OCI-LY7 (cell line): ENCODE measurements at regions not wholly inside any gene's neighbourhood (a gene's known extent, or its start where the extent isn't known, plus 50 kb on each side); places are given as distances from the start of the nearest gene placed in this dataset.

Experiments
- BruUV-seq: library from RNA; stranded (reverse); fragments of 400-500 nt; replicated peaks from 2 replicates; lab custom pipeline; 2021; lab: Mats Ljungman, UMichigan
- CTCF ChIA-PET: fragments of 300-600 bp; sonication (Branson Sonifier 250); formaldehyde crosslinking; loops from one replicate; lab custom pipeline; 2022; ENCODE audit warnings: antibody characterized with exemption; ENCODE audit not compliant: unreplicated experiment; lab: Charles Lee
- POLR2A ChIA-PET: fragments of 300-600 bp; sonication (Branson Sonifier 250); formaldehyde crosslinking; loops from one replicate; lab custom pipeline; 2022; ENCODE audit warnings: antibody characterized with exemption; lab: Charles Lee
- DNase-seq: peaks from one replicate; pipeline ENCODE4 v3.0.0-alpha.2; 2015; ENCODE audit warnings: low spot score
- H2AFZ ChIP-seq: fragments of 200-600 bp; sonication (generic), shearing (Covaris generic); 2 replicates; pipeline ENCODE4 v1.6.1; 2014; ENCODE audit warnings: mild to moderate bottlenecking, antibody characterized with exemption, low read length, moderate library complexity
- H3K27ac ChIP-seq: fragments of 200-600 bp; sonication (generic); 2 replicates; pipeline ENCODE4 v1.5.1; 2014; ENCODE audit warnings: mixed run types, low read depth, mild to moderate bottlenecking, moderate library complexity, low read length, inconsistent platforms; ENCODE audit not compliant: poor library complexity, severe bottlenecking
- H3K36me3 ChIP-seq: fragments of 200-600 bp; sonication (generic); 2 replicates; pipeline ENCODE4 v1.6.1; 2014; ENCODE audit warnings: mild to moderate bottlenecking, antibody characterized with exemption, low read length, moderate library complexity, mixed read lengths; ENCODE audit not compliant: insufficient read depth
- H3K4me1 ChIP-seq: fragments of 200-600 bp; sonication (generic); 2 replicates; pipeline ENCODE4 v1.5.1; 2014; ENCODE audit warnings: mild to moderate bottlenecking, low read length; ENCODE audit not compliant: insufficient read depth, poor library complexity, severe bottlenecking
- H3K4me2 ChIP-seq: fragments of 200-600 bp; sonication (generic); 2 replicates; pipeline ENCODE4 v1.6.1; 2014; ENCODE audit warnings: mild to moderate bottlenecking, low read length
- H3K4me3 ChIP-seq: fragments of 200-600 bp; sonication (generic); 2 replicates; pipeline ENCODE4 v1.5.1; 2014; ENCODE audit warnings: mild to moderate bottlenecking, low read depth, low read length; ENCODE audit not compliant: poor library complexity, severe bottlenecking
- H3K79me2 ChIP-seq: fragments of 200-600 bp; sonication (generic); 2 replicates; pipeline ENCODE4 v1.6.1; 2016; ENCODE audit warnings: low read depth, mild to moderate bottlenecking, low read length, moderate library complexity, mixed read lengths; ENCODE audit not compliant: insufficient read depth
- H3K9me2 ChIP-seq: fragments of 200-600 bp; sonication (generic); 2 replicates; pipeline ENCODE4 v1.6.1; 2016; ENCODE audit warnings: mild to moderate bottlenecking, low read length, mixed read lengths; ENCODE audit not compliant: insufficient read depth
- H3K9me3 ChIP-seq: fragments of 200-600 bp; sonication (generic); 2 replicates; pipeline ENCODE4 v1.6.1; 2014; ENCODE audit warnings: mild to moderate bottlenecking, mixed run types, low read length, mixed read lengths
- H4K20me1 ChIP-seq: fragments of 200-600 bp; sonication (generic); 2 replicates; pipeline ENCODE4 v1.6.1; 2014; ENCODE audit warnings: mild to moderate bottlenecking, antibody characterized with exemption, low read length, moderate library complexity, mixed read lengths; ENCODE audit not compliant: insufficient read depth
- CTCF ChIP-seq: fragments of 200-600 bp; sonication (generic); conservative IDR thresholded peaks from 2 replicates; pipeline ENCODE4 v1.5.1; 2014; ENCODE audit warnings: mild to moderate bottlenecking, antibody characterized with exemption, low read length, moderate library complexity, mixed read lengths
- EZH2phosphoT487 ChIP-seq: fragments of 200-600 bp; sonication (generic); IDR thresholded peaks from 2 replicates; pipeline ENCODE4 v1.6.1; 2018; ENCODE audit warnings: low read depth, borderline replicate concordance, mild to moderate bottlenecking, mixed run types, antibody characterized with exemption, low read length, moderate library complexity, mixed read lengths
- intact Hi-C: fragments of 100-400 bp; cut with micrococcal nuclease; formaldehyde crosslinking; loops from one replicate; pipeline ENCODE4 v1.10.0; 2022; ENCODE audit not compliant: unreplicated experiment

GRCh38 chrX:10756441-10756840 lies 136.1 kb upstream of the MID1 start:
- Histone ChIP-seq H3K79me2 (no peaks in the 10 kb centered on the region), H4K20me1 (no peaks in the 10 kb centered on the region), H2AFZ (no peak overlapping the region), H3K36me3 (no peaks in the 10 kb centered on the region), H3K4me1 (no peaks in the 10 kb centered on the region), H3K27ac (no peak overlapping the region), H3K9me3 (no peaks in the 10 kb centered on the region), H3K4me3 (no peak overlapping the region), H3K4me2 (no peak overlapping the region), H3K9me2 (no peaks in the 10 kb centered on the region)
- CTCF ChIA-PET, result no interaction called here
- no peak for DNase-seq
- POLR2A ChIA-PET, result no interaction called here
- intact Hi-C loops, result no loop called here
- no TSS peak for BruUV-seq
- TF ChIP-seq CTCF (no peak), EZH2phosphoT487 (no peak)

- no peak for DNase-seq
- Histone ChIP-seq H3K79me2 (no peaks in the 10 kb centered on the region), H3K4me3 (no peak overlapping the region), H3K9me2 (no peaks in the 10 kb centered on the region), H3K27ac (no peak overlapping the region), H3K36me3 (no peaks in the 10 kb centered on the region), H3K4me1 (no peaks in the 10 kb centered on the region), H2AFZ (no peak overlapping the region), H4K20me1 (no peaks in the 10 kb centered on the region), H3K9me3 (no peaks in the 10 kb centered on the region), H3K4me2 (no peak overlapping the region)
- TF ChIP-seq CTCF (no peak), EZH2phosphoT487 (no peak)
- ChIA-PET CTCF (no interaction called here), POLR2A (no interaction called here)
- BruUV-seq, result no TSS peak
- intact Hi-C loops, result no loop called here
Observed at GRCh38 chrX:10759141-10759799, 138.9 kb upstream of the MID1 start.

GRCh38 chrX:10761447-10761846 lies 141.1 kb upstream of the MID1 start:
- Histone ChIP-seq H4K20me1 (no peaks in the 10 kb centered on the region), H3K27ac (no peak overlapping the region), H3K79me2 (no peaks in the 10 kb centered on the region), H3K9me2 (no peaks in the 10 kb centered on the region), H3K9me3 (no peaks in the 10 kb centered on the region), H3K4me1 (no peaks in the 10 kb centered on the region), H2AFZ (no peak overlapping the region), H3K4me2 (no peak overlapping the region), H3K4me3 (no peak overlapping the region), H3K36me3 (no peaks in the 10 kb centered on the region)
- TF ChIP-seq CTCF (no peak), EZH2phosphoT487 (no peak)
- POLR2A ChIA-PET, result no interaction called here
- no peak for DNase-seq
- no TSS peak for BruUV-seq
- CTCF ChIA-PET, result no interaction called here
- intact Hi-C loops, result no loop called here
